Esophagus muscularis mucosa (tissue), 4 donors: ENCODE measurements at regions not wholly inside any gene's neighbourhood (a gene's known extent, or its start where the extent isn't known, plus 50 kb on each side); places are given as distances from the start of the nearest gene placed in this dataset.

Source experiments
- EP300 ChIP-seq: sonication (generic); formaldehyde crosslinking; IDR thresholded peaks from one replicate; pipeline ENCODE4 v1.6.1; 2017; ENCODE audit warnings: antibody characterized with exemption
- POLR2A ChIP-seq: fragments of 450-650 bp; IDR thresholded peaks from one replicate; pipeline ENCODE4 v1.6.1; 2017; ENCODE audit warnings: antibody characterized with exemption, moderate library complexity, mild to moderate bottlenecking, low read depth
- TF ChIP-seq, protein P1 (sequence below), 3 experiments: fragments of 200-600 bp in 2 of 3; fragments of 450-650 bp in 1 of 3; sonication (generic) in 2 of 3; IDR thresholded peaks; one replicate each; pipeline ENCODE4 v1.5.1; 2017 to 2019; ENCODE audit warnings: antibody characterized with exemption in 3 of 3, mild to moderate bottlenecking in 2 of 3, moderate library complexity in 1 of 3

DNA sequence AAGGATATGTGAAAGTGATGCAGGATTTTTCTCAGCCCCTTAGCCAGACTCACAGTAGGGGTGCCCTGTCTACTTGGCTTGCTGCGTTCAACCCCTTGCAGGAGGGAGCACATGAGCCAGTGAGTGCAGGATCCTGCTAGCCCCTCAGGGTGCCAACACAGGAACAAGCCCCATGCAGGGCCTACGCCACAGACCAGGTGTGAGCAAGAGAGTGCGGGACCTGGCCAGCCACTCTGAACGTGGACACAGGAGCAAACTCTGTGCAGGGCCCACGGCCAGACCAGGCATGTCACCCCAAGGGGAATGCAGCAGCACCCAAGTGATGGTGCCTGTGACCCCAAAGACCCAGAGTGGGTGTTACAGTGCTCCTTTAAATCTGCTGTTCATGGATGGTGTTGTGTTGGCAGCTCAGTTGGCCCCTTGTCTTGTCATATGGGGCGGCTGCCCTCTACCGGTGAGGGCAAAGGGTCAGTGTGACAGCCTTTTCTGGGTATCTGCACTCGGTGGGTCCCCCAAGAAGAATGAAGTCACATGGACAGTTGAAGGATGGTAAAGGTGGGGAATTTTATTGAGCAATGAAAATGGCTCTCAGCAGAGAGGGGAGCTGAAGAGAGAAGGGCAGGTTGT lies 188.4 kb upstream of the MAOA start:
- no peak for TF ChIP-seq EP300
- TF ChIP-seq, protein P1, sequence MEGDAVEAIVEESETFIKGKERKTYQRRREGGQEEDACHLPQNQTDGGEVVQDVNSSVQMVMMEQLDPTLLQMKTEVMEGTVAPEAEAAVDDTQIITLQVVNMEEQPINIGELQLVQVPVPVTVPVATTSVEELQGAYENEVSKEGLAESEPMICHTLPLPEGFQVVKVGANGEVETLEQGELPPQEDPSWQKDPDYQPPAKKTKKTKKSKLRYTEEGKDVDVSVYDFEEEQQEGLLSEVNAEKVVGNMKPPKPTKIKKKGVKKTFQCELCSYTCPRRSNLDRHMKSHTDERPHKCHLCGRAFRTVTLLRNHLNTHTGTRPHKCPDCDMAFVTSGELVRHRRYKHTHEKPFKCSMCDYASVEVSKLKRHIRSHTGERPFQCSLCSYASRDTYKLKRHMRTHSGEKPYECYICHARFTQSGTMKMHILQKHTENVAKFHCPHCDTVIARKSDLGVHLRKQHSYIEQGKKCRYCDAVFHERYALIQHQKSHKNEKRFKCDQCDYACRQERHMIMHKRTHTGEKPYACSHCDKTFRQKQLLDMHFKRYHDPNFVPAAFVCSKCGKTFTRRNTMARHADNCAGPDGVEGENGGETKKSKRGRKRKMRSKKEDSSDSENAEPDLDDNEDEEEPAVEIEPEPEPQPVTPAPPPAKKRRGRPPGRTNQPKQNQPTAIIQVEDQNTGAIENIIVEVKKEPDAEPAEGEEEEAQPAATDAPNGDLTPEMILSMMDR (IDR thresholded peaks at IDR 0.05): no peak
- no peak for TF ChIP-seq POLR2A
